SK-N-SH (cell line): ENCODE measurements at regions not wholly inside any gene's neighbourhood (a gene's known extent, or its start where the extent isn't known, plus 50 kb on each side); places are given as distances from the start of the nearest gene placed in this dataset.

Experiments used
- CTCF ChIA-PET: fragments of 300-600, 350-600 bp; formaldehyde crosslinking; extraction: SDS; loops from one replicate; lab custom pipeline; 2021; lab: Yijun Ruan, JAX
- POLR2A ChIA-PET: fragments of 350-600 bp; sonication (Branson Sonifier 250); formaldehyde crosslinking; extraction: SDS; loops from one replicate; lab custom pipeline; 2020; ENCODE audit warnings: antibody characterized with exemption, inconsistent platforms; lab: Yijun Ruan, JAX
- DNase-seq: peaks from one replicate; pipeline ENCODE4 v3.0.0; 2012
- H2AFZ ChIP-seq: fragments of 200-600 bp; sonication (generic); 2 replicates; pipeline ENCODE4 v1.8.1; 2016; ENCODE audit warnings: antibody characterized with exemption, mild to moderate bottlenecking, low read depth
- H3F3A ChIP-seq: fragments of 200-600 bp; sonication (generic); replicated peaks from 2 replicates; pipeline ENCODE3; 2016; ENCODE audit warnings: antibody characterized with exemption, mild to moderate bottlenecking; ENCODE audit not compliant: insufficient read depth
- H3K27ac ChIP-seq, 2 experiments: fragments of 200-500 bp in 1 of 2; fragments of 200-600 bp in 1 of 2; sonication (Bioruptor generic) in 1 of 2; sonication (generic), shearing (Covaris generic) in 1 of 2; 2 replicates each; pipeline versions ENCODE4 v1.5.1 to v1.6.1; 2014 to 2016; ENCODE audit warnings: low read depth in 2 of 2, inconsistent platforms in 1 of 2, low read length in 1 of 2, mild to moderate bottlenecking in 1 of 2, mixed read lengths in 1 of 2
- H3K27me3 ChIP-seq: fragments of 200-600 bp; sonication (generic), shearing (Covaris generic); 2 replicates; pipeline ENCODE4 v1.6.1; 2016; ENCODE audit warnings: mixed run types; ENCODE audit not compliant: insufficient read depth
- H3K36me3 ChIP-seq, 2 experiments: fragments of 200-500 bp in 1 of 2; fragments of 200-600 bp in 1 of 2; sonication (Bioruptor generic) in 1 of 2; sonication (generic) in 1 of 2; replicated peaks in 1 of 2; 2 replicates each; pipeline versions ENCODE3 to v1.5.1; 2014 to 2016; ENCODE audit warnings: low read length in 1 of 2, mild to moderate bottlenecking in 1 of 2; ENCODE audit not compliant: insufficient read depth in 2 of 2, control insufficient read depth in 1 of 2
- H3K4me1 ChIP-seq, 2 experiments: fragments of 200-500 bp in 1 of 2; fragments of 200-600 bp in 1 of 2; sonication (Bioruptor generic) in 1 of 2; sonication (generic), shearing (Covaris generic) in 1 of 2; 2 replicates each; pipeline versions ENCODE4 v1.5.1 to v1.6.1; 2014 to 2016; ENCODE audit warnings: low read depth in 1 of 2, low read length in 1 of 2, mixed run types in 1 of 2; ENCODE audit not compliant: insufficient read depth in 2 of 2, control insufficient read depth in 1 of 2
- H3K4me2 ChIP-seq: fragments of 200-600 bp; sonication (generic), shearing (Covaris generic); 2 replicates; pipeline ENCODE4 v1.6.1; 2017; ENCODE audit warnings: mixed run types
- H3K4me3 ChIP-seq, 2 experiments: fragments of 200-500 bp in 1 of 2; fragments of 200-600 bp in 1 of 2; sonication (Bioruptor generic) in 1 of 2; sonication (generic), shearing (Covaris generic) in 1 of 2; 2 replicates each; pipeline versions ENCODE4 v1.5.1 to v1.8.1; 2014 to 2016; ENCODE audit warnings: low read depth in 2 of 2, inconsistent platforms in 1 of 2, low read length in 1 of 2, mild to moderate bottlenecking in 1 of 2, mixed read lengths in 1 of 2, moderate library complexity in 1 of 2
- H3K79me2 ChIP-seq: fragments of 200-600 bp; sonication (generic); 2 replicates; pipeline ENCODE4 v1.8.1; 2017; ENCODE audit warnings: mild to moderate bottlenecking; ENCODE audit not compliant: insufficient read depth
- H3K9ac ChIP-seq: fragments of 200-600 bp; sonication (generic); 2 replicates; pipeline ENCODE4 v1.6.1; 2017; ENCODE audit warnings: mixed run types
- H3K9me2 ChIP-seq: fragments of 200-600 bp; sonication (generic); 2 replicates; pipeline ENCODE4 v1.6.1; 2017; ENCODE audit warnings: mixed run types
- H3K9me3 ChIP-seq: fragments of 200-600 bp; sonication (generic); 2 replicates; pipeline ENCODE4 v1.6.1; 2017; ENCODE audit warnings: mixed run types, mild to moderate bottlenecking, moderate library complexity
- H4K20me1 ChIP-seq: fragments of 200-600 bp; sonication (generic); 2 replicates; pipeline ENCODE4 v1.6.1; 2017; ENCODE audit warnings: mild to moderate bottlenecking, mixed run types; ENCODE audit not compliant: insufficient read depth
- EP300 ChIP-seq, 2 experiments: IDR thresholded peaks; 2 replicates each; pipeline versions ENCODE4 v1.4.0 to v1.6.1; 2012; ENCODE audit warnings: borderline replicate concordance in 1 of 2, low read depth in 1 of 2, low read length in 1 of 2
- FOSL2 ChIP-seq: IDR thresholded peaks from 2 replicates; pipeline ENCODE4 v1.4.0; 2012; ENCODE audit warnings: low read depth, mild to moderate bottlenecking, moderate library complexity, borderline replicate concordance
- JUND ChIP-seq: IDR thresholded peaks from 2 replicates; pipeline ENCODE4 v1.4.0; 2012
- MEF2A ChIP-seq: IDR thresholded peaks from 2 replicates; pipeline ENCODE4 v1.4.0; 2012; ENCODE audit warnings: low read depth, borderline replicate concordance
- MXI1 ChIP-seq: IDR thresholded peaks from 2 replicates; pipeline ENCODE4 v1.6.1; 2012; ENCODE audit warnings: mild to moderate bottlenecking, low read depth, low read length, improper control_type of control experiment
- RAD21 ChIP-seq: IDR thresholded peaks from 2 replicates; pipeline ENCODE4 v1.6.1; 2012; ENCODE audit warnings: mild to moderate bottlenecking, low read length
- RFX5 ChIP-seq: IDR thresholded peaks from 2 replicates; pipeline ENCODE4 v1.6.1; 2012; ENCODE audit warnings: mild to moderate bottlenecking, improper control_type of control experiment, low read length
- TCF12 ChIP-seq: IDR thresholded peaks from 2 replicates; pipeline ENCODE4 v1.4.0; 2012
- TEAD4 ChIP-seq: IDR thresholded peaks from 2 replicates; pipeline ENCODE4 v1.4.0; 2012; ENCODE audit warnings: mild to moderate bottlenecking, borderline replicate concordance; ENCODE audit not compliant: insufficient read depth
- WGBS: methylation state at CpG from one replicate; pipeline ENCODE4 v1.1.6; 2017; ENCODE audit warnings: low lambda C conversion rate; 5-methylcytosine and 5-hydroxymethylcytosine counted together
- TF ChIP-seq, protein P1 (sequence below): fragments of 150-350 bp; IDR thresholded peaks from 2 replicates; pipeline ENCODE4 v1.6.1; 2017; ENCODE audit warnings: antibody characterized with exemption, low read length, low read depth, borderline replicate concordance
- TF ChIP-seq, protein P2 (sequence below): IDR thresholded peaks from 2 replicates; pipeline ENCODE4 v1.4.0; 2012; ENCODE audit warnings: low read depth
- TF ChIP-seq, protein P3 (sequence below): fragments of 150-350 bp; IDR thresholded peaks from 2 replicates; pipeline ENCODE4 v1.6.1; 2016; ENCODE audit warnings: mild to moderate bottlenecking, low read depth, low read length
- TF ChIP-seq, protein P4 (sequence below): IDR thresholded peaks from 2 replicates; pipeline ENCODE4; 2012
- TF ChIP-seq, protein P5 (sequence below): fragments of 200-600 bp; sonication (generic); IDR thresholded peaks from 2 replicates; pipeline ENCODE4 v1.6.1; 2017; ENCODE audit warnings: antibody characterized with exemption, mild to moderate bottlenecking, moderate library complexity

DNA sequence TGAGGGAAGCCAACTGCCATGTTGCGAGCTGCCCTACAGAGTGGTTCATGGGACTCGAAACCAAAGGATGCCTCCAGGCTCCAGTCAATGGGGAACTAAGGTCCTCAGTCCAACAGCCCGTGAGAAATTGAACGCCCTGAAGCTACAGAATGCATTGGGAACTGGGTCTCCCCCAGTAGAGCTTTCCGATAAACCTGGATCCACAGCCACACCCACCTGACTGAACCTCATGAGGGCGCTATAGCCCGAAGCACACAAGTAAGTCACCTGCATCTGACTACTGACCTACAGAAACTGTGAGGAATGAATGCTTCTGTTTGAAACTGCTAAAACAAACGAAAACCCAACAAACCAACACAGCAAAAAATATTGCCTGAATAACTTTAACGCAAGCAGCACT, 1297.7 kb downstream of the AACS start:
- ChIA-PET CTCF (interaction anchor here (0.7 to 1.0 kb wide), 2 partner anchors 247 to 255 kb away, joined by 3 read pairs; no protein-coding TSS in a partner anchor), POLR2A (no interaction called here)
- no peak overlapping the region for H3K27ac ChIP-seq
- no peak overlapping the region for H3K9ac ChIP-seq
- no peak overlapping the region for H3K4me2 ChIP-seq
- H3K4me3 ChIP-seq = no peak overlapping the region
- WGBS = 69% methylated on average over 9 of the region's 9 CpGs
- H3K4me1 ChIP-seq = no peaks in the 10 kb centered on the region
- H3K36me3 ChIP-seq = no peaks in the 10 kb centered on the region
- H3K27me3 ChIP-seq = no peaks in the 10 kb centered on the region
- H3F3A ChIP-seq = no peaks in the 10 kb centered on the region
- no peaks in the 10 kb centered on the region for H3K9me2 ChIP-seq
- H3K9me3 ChIP-seq = no peaks in the 10 kb centered on the region
- H2AFZ ChIP-seq = no peak overlapping the region
- no peaks in the 10 kb centered on the region for H4K20me1 ChIP-seq
- no peaks in the 10 kb centered on the region for H3K79me2 ChIP-seq
- TF ChIP-seq RAD21 (peak; percentile 13; the same call in 1 of the 2 replicates), RFX5 (no peak)
- TF ChIP-seq, protein P1, sequence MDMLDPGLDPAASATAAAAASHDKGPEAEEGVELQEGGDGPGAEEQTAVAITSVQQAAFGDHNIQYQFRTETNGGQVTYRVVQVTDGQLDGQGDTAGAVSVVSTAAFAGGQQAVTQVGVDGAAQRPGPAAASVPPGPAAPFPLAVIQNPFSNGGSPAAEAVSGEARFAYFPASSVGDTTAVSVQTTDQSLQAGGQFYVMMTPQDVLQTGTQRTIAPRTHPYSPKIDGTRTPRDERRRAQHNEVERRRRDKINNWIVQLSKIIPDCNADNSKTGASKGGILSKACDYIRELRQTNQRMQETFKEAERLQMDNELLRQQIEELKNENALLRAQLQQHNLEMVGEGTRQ = no peak
- TF ChIP-seq, protein P2, sequence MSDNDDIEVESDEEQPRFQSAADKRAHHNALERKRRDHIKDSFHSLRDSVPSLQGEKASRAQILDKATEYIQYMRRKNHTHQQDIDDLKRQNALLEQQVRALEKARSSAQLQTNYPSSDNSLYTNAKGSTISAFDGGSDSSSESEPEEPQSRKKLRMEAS = no peak
- no peak for DNase-seq

DNA sequence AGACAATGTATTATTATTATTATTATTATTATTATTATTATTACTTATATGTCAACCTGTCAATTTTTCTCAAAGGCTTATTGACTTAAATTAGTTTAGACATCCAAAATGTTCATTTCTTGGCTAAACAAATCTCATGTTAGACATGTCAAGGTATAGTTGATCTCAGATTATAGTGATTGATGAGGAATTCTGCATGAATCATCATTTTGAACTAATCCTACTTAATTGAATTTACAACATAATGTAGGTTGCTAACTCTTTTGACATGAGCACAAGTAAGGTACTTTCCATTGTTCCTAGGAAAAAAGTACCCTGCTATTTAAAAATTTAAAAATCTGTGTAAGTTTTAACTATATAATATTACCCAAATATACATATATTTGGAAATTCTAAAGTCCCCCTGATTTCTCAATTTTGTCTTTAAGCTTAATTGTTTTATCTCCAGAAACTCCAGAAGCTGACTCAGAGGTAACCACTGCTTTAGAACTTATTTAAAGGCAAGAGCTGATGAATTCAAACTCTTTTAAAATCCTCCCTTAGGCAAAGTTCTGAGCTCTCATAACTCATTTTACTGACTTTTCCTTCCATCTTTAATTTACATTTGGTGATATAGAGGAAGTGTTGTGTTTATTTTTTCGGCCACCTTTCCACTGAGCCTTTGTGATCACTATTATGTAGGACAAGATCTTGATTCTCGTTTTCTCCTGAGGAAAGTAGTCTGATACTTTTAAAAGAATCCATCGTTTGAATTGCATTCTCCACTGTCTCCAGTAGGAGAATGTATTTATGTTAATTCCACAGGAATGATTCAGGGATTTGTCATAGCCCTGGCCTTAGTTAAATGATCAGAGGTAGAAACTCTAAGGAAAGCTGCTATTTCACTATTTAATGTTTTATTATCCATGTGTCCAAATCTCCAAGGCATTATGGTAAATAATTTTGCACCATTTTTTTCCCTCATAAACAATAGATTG, 1304.5 kb downstream of the AACS start:
- POLR2A ChIA-PET = no interaction called here
- 3% methylated on average over 3 of the region's 3 CpGs for WGBS
- H2AFZ ChIP-seq = peak overlapping the region; percentile 69

More for the DNA sequence above, 1304.5 kb downstream of the AACS start:
- H3K79me2 ChIP-seq = no peaks in the 10 kb centered on the region
- peaks cover 0 to 24% of the 10 kb centered on the region in 2 experiments; a peak in 1 of 4 replicates for H3K4me1 ChIP-seq
- H3K9ac ChIP-seq = peak overlapping the region; percentile 52; the same call in 1 of the 2 replicates
- H3K4me2 ChIP-seq = peak overlapping the region; percentile 36; the same call in 1 of the 2 replicates
- peaks cover 16% of the 10 kb centered on the region for H3F3A ChIP-seq
- no peaks in the 10 kb centered on the region for H3K9me3 ChIP-seq
- H3K27me3 ChIP-seq = no peaks in the 10 kb centered on the region
- DNase-seq = no peak
- no peaks in the 10 kb centered on the region for H4K20me1 ChIP-seq
- CTCF ChIA-PET = no interaction called here
- no peak overlapping the region for H3K4me3 ChIP-seq
- no peaks in the 10 kb centered on the region for H3K9me2 ChIP-seq
- peak overlapping the region in 1 of 2 experiments; percentile 89; a peak in 2 of 4 replicates for H3K27ac ChIP-seq
- no peaks in the 10 kb centered on the region for H3K36me3 ChIP-seq
- peak; percentile 66 for TF ChIP-seq TCF12
- TF ChIP-seq EP300 (IDR thresholded peaks at IDR 0.05; ENCODE audit: borderline replicate concordance in 1 of 2, low read depth in 1 of 2, low read length in 1 of 2) = peak in 1 of 2 experiments; percentile 55; a peak in 2 of 4 replicates
- TF ChIP-seq MXI1 = no peak
- TF ChIP-seq, protein P3, sequence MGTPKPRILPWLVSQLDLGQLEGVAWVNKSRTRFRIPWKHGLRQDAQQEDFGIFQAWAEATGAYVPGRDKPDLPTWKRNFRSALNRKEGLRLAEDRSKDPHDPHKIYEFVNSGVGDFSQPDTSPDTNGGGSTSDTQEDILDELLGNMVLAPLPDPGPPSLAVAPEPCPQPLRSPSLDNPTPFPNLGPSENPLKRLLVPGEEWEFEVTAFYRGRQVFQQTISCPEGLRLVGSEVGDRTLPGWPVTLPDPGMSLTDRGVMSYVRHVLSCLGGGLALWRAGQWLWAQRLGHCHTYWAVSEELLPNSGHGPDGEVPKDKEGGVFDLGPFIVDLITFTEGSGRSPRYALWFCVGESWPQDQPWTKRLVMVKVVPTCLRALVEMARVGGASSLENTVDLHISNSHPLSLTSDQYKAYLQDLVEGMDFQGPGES = no peak
- peak; percentile 85 for TF ChIP-seq JUND
- TF ChIP-seq MEF2A = 0 out of 2 replicates have a peak, but pooled peaks have one; percentile 19
- TF ChIP-seq, protein P4, sequence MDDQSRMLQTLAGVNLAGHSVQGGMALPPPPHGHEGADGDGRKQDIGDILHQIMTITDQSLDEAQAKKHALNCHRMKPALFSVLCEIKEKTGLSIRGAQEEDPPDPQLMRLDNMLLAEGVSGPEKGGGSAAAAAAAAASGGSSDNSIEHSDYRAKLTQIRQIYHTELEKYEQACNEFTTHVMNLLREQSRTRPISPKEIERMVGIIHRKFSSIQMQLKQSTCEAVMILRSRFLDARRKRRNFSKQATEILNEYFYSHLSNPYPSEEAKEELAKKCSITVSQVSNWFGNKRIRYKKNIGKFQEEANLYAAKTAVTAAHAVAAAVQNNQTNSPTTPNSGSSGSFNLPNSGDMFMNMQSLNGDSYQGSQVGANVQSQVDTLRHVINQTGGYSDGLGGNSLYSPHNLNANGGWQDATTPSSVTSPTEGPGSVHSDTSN = peak; percentile 84
- TF ChIP-seq, protein P5, sequence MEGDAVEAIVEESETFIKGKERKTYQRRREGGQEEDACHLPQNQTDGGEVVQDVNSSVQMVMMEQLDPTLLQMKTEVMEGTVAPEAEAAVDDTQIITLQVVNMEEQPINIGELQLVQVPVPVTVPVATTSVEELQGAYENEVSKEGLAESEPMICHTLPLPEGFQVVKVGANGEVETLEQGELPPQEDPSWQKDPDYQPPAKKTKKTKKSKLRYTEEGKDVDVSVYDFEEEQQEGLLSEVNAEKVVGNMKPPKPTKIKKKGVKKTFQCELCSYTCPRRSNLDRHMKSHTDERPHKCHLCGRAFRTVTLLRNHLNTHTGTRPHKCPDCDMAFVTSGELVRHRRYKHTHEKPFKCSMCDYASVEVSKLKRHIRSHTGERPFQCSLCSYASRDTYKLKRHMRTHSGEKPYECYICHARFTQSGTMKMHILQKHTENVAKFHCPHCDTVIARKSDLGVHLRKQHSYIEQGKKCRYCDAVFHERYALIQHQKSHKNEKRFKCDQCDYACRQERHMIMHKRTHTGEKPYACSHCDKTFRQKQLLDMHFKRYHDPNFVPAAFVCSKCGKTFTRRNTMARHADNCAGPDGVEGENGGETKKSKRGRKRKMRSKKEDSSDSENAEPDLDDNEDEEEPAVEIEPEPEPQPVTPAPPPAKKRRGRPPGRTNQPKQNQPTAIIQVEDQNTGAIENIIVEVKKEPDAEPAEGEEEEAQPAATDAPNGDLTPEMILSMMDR = peak; percentile 52
- peak; percentile 92 for TF ChIP-seq FOSL2
- peak; percentile 68; the same call in 1 of the 2 replicates for TF ChIP-seq TEAD4
